ENCODE measurements at regions not wholly inside any gene's neighbourhood (a gene's known extent, or its start where the extent isn't known, plus 50 kb on each side); places are given as distances from the start of the nearest gene placed in this dataset.

DNA sequence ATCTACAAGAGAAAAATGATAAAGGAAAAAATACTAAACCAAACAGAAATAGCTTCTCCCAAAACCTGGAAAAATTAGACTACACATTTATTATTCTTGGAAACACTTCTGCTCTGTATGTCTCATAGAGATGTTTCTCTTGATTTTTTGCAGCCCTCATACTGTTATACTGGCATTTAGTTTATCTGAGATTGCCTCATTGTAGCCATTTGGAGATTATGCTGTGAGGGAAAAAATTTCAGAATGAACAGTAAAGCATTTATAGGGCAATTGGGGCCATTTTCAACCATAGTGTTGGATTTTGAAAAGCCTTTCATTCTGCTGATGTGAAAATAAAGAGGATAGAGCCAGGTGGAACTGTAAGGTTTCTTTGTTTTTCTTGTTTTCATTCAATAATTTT is 441.8 kb upstream of the RIOK2 start:
- Histone ChIP-seq H3K27ac (ENCODE audit: low read depth in 1 of 2, low read length in 2 of 2) (no peak overlapping the region), H3K4me1 (ENCODE audit: control insufficient read depth in 4 of 4, insufficient read depth in 4 of 4, low read length in 3 of 4) (no peaks in the 10 kb centered on the region), H3K36me3 (ENCODE audit: control insufficient read depth in 4 of 4, insufficient read depth in 3 of 4, low read depth in 1 of 4, low read length in 3 of 4) (no peaks in the 10 kb centered on the region), H3K9ac (ENCODE audit: low read depth in 1 of 2, low read length in 2 of 2) (no peak overlapping the region), H3K27me3 (ENCODE audit: control insufficient read depth in 4 of 4, insufficient read depth in 4 of 4, low read length in 3 of 4) (no peaks in the 10 kb centered on the region), H3K9me3 (ENCODE audit: control insufficient read depth in 4 of 4, low read length in 3 of 4) (no peaks in the 10 kb centered on the region), H3K4me3 (ENCODE audit: low read depth in 1 of 3, low read length in 3 of 3) (no peak overlapping the region)
- TF ChIP-seq SP1 (IDR thresholded peaks at IDR 0.05) (no peak), ZBTB33 (IDR thresholded peaks at IDR 0.05) (no peak), FOXA1 (IDR thresholded peaks at IDR 0.05) (no peak), NR2F2 (IDR thresholded peaks at IDR 0.05) (no peak), RAD21 (IDR thresholded peaks at IDR 0.05) (no peak), GABPA (IDR thresholded peaks at IDR 0.05 in 1 of 2, conservative IDR thresholded peaks at IDR 0.05 in 1 of 2) (no peak), CTCF (IDR thresholded peaks at IDR 0.05; ENCODE audit: low read depth, low read length, missing input control) (no peak), RXRA (IDR thresholded peaks at IDR 0.05) (no peak), JUND (IDR thresholded peaks at IDR 0.05) (no peak), TAF1 (conservative IDR thresholded peaks at IDR 0.05) (no peak)
- no peak for DNase-seq (ENCODE audit: low spot score)

DNA sequence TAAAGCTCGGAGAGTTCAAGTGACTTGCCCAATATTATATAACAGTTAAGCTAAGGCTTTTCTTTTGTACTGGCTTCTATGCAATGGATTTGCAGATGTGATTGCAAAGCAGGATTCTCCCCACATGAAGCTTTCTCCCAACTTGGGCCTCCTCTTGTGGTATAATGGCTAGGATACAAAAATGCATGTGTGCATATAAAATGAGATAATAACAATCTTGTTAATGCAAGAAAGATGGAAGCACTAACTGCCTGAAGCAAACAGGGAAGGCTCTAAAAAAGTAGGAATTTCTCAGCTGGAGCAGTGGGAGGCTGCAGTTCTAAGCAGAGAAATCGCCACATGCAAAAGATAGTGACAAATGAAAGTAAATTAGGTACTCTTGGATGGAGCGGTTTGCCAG is 444.2 kb upstream of the RIOK2 start:
- Histone ChIP-seq H3K9me3 (ENCODE audit: control insufficient read depth in 4 of 4, low read length in 3 of 4) (no peaks in the 10 kb centered on the region), H3K27ac (ENCODE audit: low read depth in 1 of 2, low read length in 2 of 2) (no peak overlapping the region), H3K36me3 (ENCODE audit: control insufficient read depth in 4 of 4, insufficient read depth in 3 of 4, low read depth in 1 of 4, low read length in 3 of 4) (no peaks in the 10 kb centered on the region), H3K4me3 (ENCODE audit: low read depth in 1 of 3, low read length in 3 of 3) (no peak overlapping the region), H3K27me3 (ENCODE audit: control insufficient read depth in 4 of 4, insufficient read depth in 4 of 4, low read length in 3 of 4) (no peaks in the 10 kb centered on the region), H3K9ac (ENCODE audit: low read depth in 1 of 2, low read length in 2 of 2) (no peak overlapping the region), H3K4me1 (ENCODE audit: control insufficient read depth in 4 of 4, insufficient read depth in 4 of 4, low read length in 3 of 4) (no peaks in the 10 kb centered on the region)
- DNase-seq (ENCODE audit: low spot score): no peak
- 86% methylated on average over 3 of the region's 3 CpGs for WGBS
- no peak for TF ChIP-seq JUND (IDR thresholded peaks at IDR 0.05)
- TF ChIP-seq YY1 (IDR thresholded peaks at IDR 0.05): no peak
- TF ChIP-seq, protein P1, sequence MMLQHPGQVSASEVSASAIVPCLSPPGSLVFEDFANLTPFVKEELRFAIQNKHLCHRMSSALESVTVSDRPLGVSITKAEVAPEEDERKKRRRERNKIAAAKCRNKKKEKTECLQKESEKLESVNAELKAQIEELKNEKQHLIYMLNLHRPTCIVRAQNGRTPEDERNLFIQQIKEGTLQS (IDR thresholded peaks at IDR 0.05): no peak
- TF ChIP-seq REST (IDR thresholded peaks at IDR 0.05): no peak
- no peak for TF ChIP-seq NR2F2 (IDR thresholded peaks at IDR 0.05)
- TF ChIP-seq HNF4A (conservative IDR thresholded peaks at IDR 0.05): no peak
- TF ChIP-seq MAX (IDR thresholded peaks at IDR 0.05): no peak
- no peak for TF ChIP-seq FOXA1 (IDR thresholded peaks at IDR 0.05)
- TF ChIP-seq CTCF (IDR thresholded peaks at IDR 0.05; ENCODE audit: low read depth, low read length, missing input control): no peak
- TF ChIP-seq TAF1 (conservative IDR thresholded peaks at IDR 0.05): no peak
- TF ChIP-seq ZBTB33 (IDR thresholded peaks at IDR 0.05): no peak
- no peak for TF ChIP-seq EGR1 (IDR thresholded peaks at IDR 0.05; ENCODE audit: low read depth in 2 of 2)
- TF ChIP-seq RAD21 (IDR thresholded peaks at IDR 0.05): no peak
- TF ChIP-seq RXRA (IDR thresholded peaks at IDR 0.05): no peak
- no peak for TF ChIP-seq HNF4G (IDR thresholded peaks at IDR 0.05)
- no peak for TF ChIP-seq GABPA (IDR thresholded peaks at IDR 0.05 in 1 of 2, conservative IDR thresholded peaks at IDR 0.05 in 1 of 2)
- no peak for TF ChIP-seq FOXA2 (IDR thresholded peaks at IDR 0.05)
- no peak for TF ChIP-seq SP1 (IDR thresholded peaks at IDR 0.05)

All from liver (tissue), 8 donors.